Left hindlimb (tissue), 1 donor: ENCODE measurements at regions not wholly inside any gene's neighbourhood (a gene's known extent, or its start where the extent isn't known, plus 50 kb on each side); places are given as distances from the start of the nearest gene placed in this dataset.

Experiments used
- DNase-seq: peaks from one replicate; pipeline ENCODE4 v3.0.0-alpha.2; 2018

GRCh38 chr3:194837457-194838127, 151.9 kb downstream of the FAM43A start:
- DNase-seq: no peak

GRCh38 chr3:194838236-194838635, 152.6 kb downstream of the FAM43A start:
- DNase-seq: no peak

- no peak for DNase-seq
These were observed 155.2 kb downstream of the FAM43A start for GRCh38 chr3:194840661-194841514.

- no peak for DNase-seq
These were observed 155.8 kb downstream of the FAM43A start for GRCh38 chr3:194841515-194841841.

- DNase-seq: no peak
These were observed 157.9 kb downstream of the FAM43A start for GRCh38 chr3:194843556-194843955.

- no peak for DNase-seq
These were observed 158.4 kb downstream of the FAM43A start for GRCh38 chr3:194844046-194844445.

GRCh38 chr3:194849166-194849875, 163.6 kb downstream of the FAM43A start:
- DNase-seq: no peak

- no peak for DNase-seq
These were observed 165.6 kb downstream of the FAM43A start for GRCh38 chr3:194851254-194851653.

GRCh38 chr3:194851941-194852340, 166.3 kb downstream of the FAM43A start:
- DNase-seq: no peak

GRCh38 chr3:194852345-194852744, 166.7 kb downstream of the FAM43A start:
- no peak for DNase-seq

GRCh38 chr3:194852831-194853508, 167.3 kb downstream of the FAM43A start:
- no peak for DNase-seq

- no peak for DNase-seq
These were observed 168.5 kb downstream of the FAM43A start for GRCh38 chr3:194854206-194854605.

GRCh38 chr3:194854659-194855390, 169.1 kb downstream of the FAM43A start:
- DNase-seq: no peak

GRCh38 chr3:194856296-194856695, 170.6 kb downstream of the FAM43A start:
- DNase-seq: no peak

- DNase-seq: no peak
These were observed 171.9 kb downstream of the FAM43A start for GRCh38 chr3:194857469-194858113.

GRCh38 chr3:194858382-194858781, 172.7 kb downstream of the FAM43A start:
- no peak for DNase-seq

GRCh38 chr3:194860725-194861124, 175.0 kb downstream of the FAM43A start:
- no peak for DNase-seq

GRCh38 chr3:194861375-194861774, 175.7 kb downstream of the FAM43A start:
- DNase-seq: no peak

- DNase-seq: no peak
These were observed 179.4 kb downstream of the FAM43A start for GRCh38 chr3:194865061-194865460.

GRCh38 chr3:194865615-194866014, 179.9 kb downstream of the FAM43A start:
- no peak for DNase-seq

GRCh38 chr3:194866236-194866635, 180.6 kb downstream of the FAM43A start:
- DNase-seq: no peak
